SH-SY5Y (cell line): ENCODE measurements at regions not wholly inside any gene's neighbourhood (a gene's known extent, or its start where the extent isn't known, plus 50 kb on each side); places are given as distances from the start of the nearest gene placed in this dataset.

Source experiments
- GATA2 ChIP-seq: IDR thresholded peaks from 2 replicates; pipeline ENCODE4 v1.6.1; 2011; ENCODE audit warnings: mild to moderate bottlenecking, low read depth, low read length
- GATA3 ChIP-seq: IDR thresholded peaks from 2 replicates; pipeline ENCODE4 v1.6.1; 2011; ENCODE audit warnings: low read depth, mild to moderate bottlenecking, low read length, moderate library complexity

GRCh38 chr11:134819041-134819440, 407.0 kb upstream of the B3GAT1 start:
- no peak for TF ChIP-seq GATA3
- TF ChIP-seq GATA2: no peak
